H9 (cell line): ENCODE measurements at regions not wholly inside any gene's neighbourhood (a gene's known extent, or its start where the extent isn't known, plus 50 kb on each side); places are given as distances from the start of the nearest gene placed in this dataset.

Experiments used
- DNase-seq: peaks from one replicate; pipeline ENCODE4 v3.0.0-alpha.2; 2017
- H2AFZ ChIP-seq: one replicate; pipeline ENCODE4 v1.6.1; 2013; ENCODE audit warnings: mild to moderate bottlenecking, low read length, control low read depth, moderate library complexity
- H2AK5ac ChIP-seq: 2 replicates; pipeline ENCODE4 v1.6.1; 2013; ENCODE audit warnings: low read length, control low read depth, mixed read lengths; ENCODE audit not compliant: insufficient read length
- H2BK120ac ChIP-seq: one replicate; pipeline ENCODE4 v1.6.1; 2013; ENCODE audit warnings: low read depth, mild to moderate bottlenecking, low read length, control low read depth, inconsistent platforms; ENCODE audit not compliant: poor library complexity, severe bottlenecking
- H2BK12ac ChIP-seq: 2 replicates; pipeline ENCODE4 v1.6.1; 2013; ENCODE audit warnings: low read length, control low read depth, mixed read lengths, low read depth; ENCODE audit not compliant: insufficient read length
- H2BK15ac ChIP-seq: 2 replicates; pipeline ENCODE4 v1.6.1; 2013; ENCODE audit warnings: low read depth, low read length, control low read depth
- H2BK20ac ChIP-seq: one replicate; pipeline ENCODE4 v1.6.1; 2013; ENCODE audit warnings: low read depth, mild to moderate bottlenecking, low read length, control low read depth, inconsistent platforms; ENCODE audit not compliant: poor library complexity, severe bottlenecking
- H2BK5ac ChIP-seq: 2 replicates; pipeline ENCODE4 v1.6.1; 2013; ENCODE audit warnings: low read length, control low read depth, mixed read lengths; ENCODE audit not compliant: insufficient read length
- H3K14ac ChIP-seq: 2 replicates; pipeline ENCODE4 v1.6.1; 2013; ENCODE audit warnings: low read length, control low read depth; ENCODE audit not compliant: insufficient read depth
- H3K18ac ChIP-seq: 2 replicates; pipeline ENCODE4 v1.6.1; 2013; ENCODE audit warnings: low read depth, mild to moderate bottlenecking, mixed read lengths, low read length, control low read depth; ENCODE audit not compliant: insufficient read length
- H3K23ac ChIP-seq: 2 replicates; pipeline ENCODE4 v1.6.1; 2013; ENCODE audit warnings: low read length, control low read depth, mixed read lengths, low read depth; ENCODE audit not compliant: insufficient read length
- H3K23me2 ChIP-seq: 2 replicates; pipeline ENCODE4 v1.6.1; 2013; ENCODE audit warnings: low read depth, mild to moderate bottlenecking, mixed read lengths, low read length, control low read depth; ENCODE audit not compliant: insufficient read length, poor library complexity, severe bottlenecking
- H3K27ac ChIP-seq: 2 replicates; pipeline ENCODE4 v1.5.1; 2013; ENCODE audit warnings: low read length, control low read depth, mixed read lengths, low read depth; ENCODE audit not compliant: insufficient read length
- H3K27me3 ChIP-seq: 2 replicates; pipeline ENCODE4 v1.6.1; 2013; ENCODE audit warnings: low read length, control low read depth, inconsistent platforms; ENCODE audit not compliant: insufficient read depth
- H3K4ac ChIP-seq: 2 replicates; pipeline ENCODE4 v1.6.1; 2013; ENCODE audit warnings: low read depth, mild to moderate bottlenecking, control low read depth, inconsistent platforms, low read length, moderate library complexity
- H3K4me1 ChIP-seq: 2 replicates; pipeline ENCODE4 v1.6.1; 2013; ENCODE audit warnings: low read length, control low read depth, inconsistent platforms; ENCODE audit not compliant: insufficient read depth
- H3K4me2 ChIP-seq: 2 replicates; pipeline ENCODE4 v1.6.1; 2013; ENCODE audit warnings: low read length, control low read depth, mixed read lengths; ENCODE audit not compliant: insufficient read length, insufficient read depth
- H3K56ac ChIP-seq: 2 replicates; pipeline ENCODE4 v1.6.1; 2013; ENCODE audit warnings: low read depth, mild to moderate bottlenecking, mixed read lengths, low read length, control low read depth; ENCODE audit not compliant: insufficient read length
- H3K79me1 ChIP-seq: 2 replicates; pipeline ENCODE4 v1.6.1; 2013; ENCODE audit warnings: low read depth, mild to moderate bottlenecking, moderate library complexity, low read length, control low read depth, inconsistent platforms; ENCODE audit not compliant: insufficient read depth, poor library complexity, severe bottlenecking
- H3K79me2 ChIP-seq: 2 replicates; pipeline ENCODE4 v1.6.1; 2013; ENCODE audit warnings: low read length, control low read depth, inconsistent platforms; ENCODE audit not compliant: insufficient read depth
- H3K9ac ChIP-seq: 2 replicates; pipeline ENCODE4 v1.6.1; 2013; ENCODE audit warnings: low read length, control low read depth, mixed read lengths; ENCODE audit not compliant: insufficient read length; ENCODE audit errors: extremely low read depth
- H3K9me3 ChIP-seq: one replicate; pipeline ENCODE4 v1.6.1; 2013; ENCODE audit warnings: low read depth, low read length, inconsistent platforms; ENCODE audit not compliant: control insufficient read depth
- H3T11ph ChIP-seq: one replicate; pipeline ENCODE4 v1.6.1; 2013; ENCODE audit warnings: mild to moderate bottlenecking, low read length, control low read depth, inconsistent platforms
- H4K20me1 ChIP-seq: one replicate; pipeline ENCODE4 v1.6.1; 2013; ENCODE audit not compliant: control insufficient read depth, insufficient read length, insufficient read depth
- H4K5ac ChIP-seq: 2 replicates; pipeline ENCODE4 v1.6.1; 2013; ENCODE audit warnings: low read depth, mild to moderate bottlenecking, mixed read lengths, low read length, control low read depth; ENCODE audit not compliant: insufficient read length
- H4K8ac ChIP-seq: replicated peaks from 2 replicates; pipeline ENCODE4 v1.6.1; 2013; ENCODE audit warnings: low read length, control low read depth, mixed read lengths, low read depth; ENCODE audit not compliant: insufficient read length
- H4K91ac ChIP-seq: 2 replicates; pipeline ENCODE4 v1.6.1; 2013; ENCODE audit warnings: low read depth, mild to moderate bottlenecking, moderate library complexity, mixed read lengths, low read length, control low read depth; ENCODE audit not compliant: insufficient read length
- H3K27ac Mint-ChIP-seq, 3 experiments: 2 replicates in 2 of 3; 3 replicates in 1 of 3; pipeline ENCODE4 v1.8.0; 2020 to 2021; ENCODE audit warnings: mixed read lengths in 3 of 3, mild to moderate bottlenecking in 1 of 3, moderate library complexity in 1 of 3
- H3K27me3 Mint-ChIP-seq: 2 replicates; pipeline ENCODE4 v1.8.0; 2021; ENCODE audit warnings: low read depth, mild to moderate bottlenecking, moderate library complexity, mixed read lengths
- H3K36me3 Mint-ChIP-seq, 3 experiments: 2 replicates in 2 of 3; 3 replicates in 1 of 3; pipeline ENCODE4 v1.8.0; 2020 to 2021; ENCODE audit warnings: low read depth in 3 of 3, mixed read lengths in 3 of 3; ENCODE audit not compliant: insufficient read depth in 1 of 3
- H3K4me1 Mint-ChIP-seq, 2 experiments: 2 replicates each; pipeline ENCODE4 v1.8.0; 2020; ENCODE audit warnings: mixed read lengths in 2 of 2
- H3K4me3 Mint-ChIP-seq, 2 experiments: 2 replicates in 1 of 2; 3 replicates in 1 of 2; pipeline ENCODE4 v1.8.0; 2020 to 2021; ENCODE audit warnings: mild to moderate bottlenecking in 2 of 2, mixed read lengths in 2 of 2, moderate library complexity in 1 of 2
- H3K9me3 Mint-ChIP-seq, 2 experiments: 2 replicates in 1 of 2; 3 replicates in 1 of 2; pipeline ENCODE4 v1.8.0; 2020; ENCODE audit warnings: mild to moderate bottlenecking in 2 of 2, mixed read lengths in 2 of 2, moderate library complexity in 1 of 2
- WGBS: extraction: QIAGEN DNeasy Blood & Tissue Kit; methylation state at CpG from one replicate; pipeline ENCODE4 v1.1.7; 2013; ENCODE audit warnings: missing lambda C conversion rate, low lambda C conversion rate, mixed read lengths; ENCODE audit not compliant: insufficient read length; ENCODE audit errors: extremely low coverage; 5-methylcytosine and 5-hydroxymethylcytosine counted together
- TF ChIP-seq, protein P1 (sequence below): fragments of 200-600 bp; sonication (generic); conservative IDR thresholded peaks from 3 replicates; pipeline ENCODE4 v1.8.0; 2021; ENCODE audit warnings: antibody characterized with exemption, mild to moderate bottlenecking

DNA sequence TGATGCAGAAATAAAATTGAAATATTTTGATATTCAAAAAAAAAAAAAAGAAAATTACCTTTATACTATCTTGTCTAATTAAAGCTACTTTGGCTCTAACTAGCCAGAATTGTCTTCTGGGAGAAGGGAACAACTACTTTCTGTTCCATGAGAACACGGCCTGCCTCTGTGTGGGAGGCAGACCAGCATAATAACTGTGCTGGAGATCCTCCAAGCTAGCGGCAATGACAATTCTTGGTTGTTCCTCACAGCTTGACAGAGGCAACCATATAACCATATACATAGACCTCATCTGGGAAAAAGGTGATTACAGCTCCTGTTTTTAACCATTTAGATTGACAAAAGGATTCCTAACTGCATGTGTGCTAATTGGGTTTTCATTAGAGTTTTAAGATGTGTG is 95.7 kb downstream of the RBMX2 start:
- H2AFZ ChIP-seq = no peak overlapping the region
- no peak for DNase-seq
- no peak overlapping the region for H4K91ac ChIP-seq
- H2BK20ac ChIP-seq = no peak overlapping the region
- H3K4me3 Mint-ChIP-seq = no peak overlapping the region
- peaks cover 0 to 6% of the 10 kb centered on the region in 2 experiments; a peak in 2 of 4 replicates for H3K4me1 Mint-ChIP-seq
- no peak overlapping the region for H2BK5ac ChIP-seq
- H3K9me3 ChIP-seq = peaks cover 5% of the 10 kb centered on the region
- no peaks in the 10 kb centered on the region for H3K79me2 ChIP-seq
- no peak overlapping the region for H3K27ac ChIP-seq
- H4K8ac ChIP-seq = no peak overlapping the region
- no peaks in the 10 kb centered on the region for H3K4me1 ChIP-seq
- no peaks in the 10 kb centered on the region for H3K36me3 Mint-ChIP-seq
- H3K23ac ChIP-seq = no peak overlapping the region
- H3K23me2 ChIP-seq = no peaks in the 10 kb centered on the region
- peaks cover 0 to 16% of the 10 kb centered on the region in 2 experiments; a peak in 2 of 5 replicates for H3K9me3 Mint-ChIP-seq
- H3T11ph ChIP-seq = no peak overlapping the region
- H3K4ac ChIP-seq = no peak overlapping the region
- no peak overlapping the region for H2BK120ac ChIP-seq
- H2AK5ac ChIP-seq = no peak overlapping the region
- H2BK12ac ChIP-seq = no peak overlapping the region
- H3K27me3 Mint-ChIP-seq = peaks cover 5% of the 10 kb centered on the region
- H3K27ac Mint-ChIP-seq = no peak overlapping the region
- no peak overlapping the region for H3K4me2 ChIP-seq
- no peaks in the 10 kb centered on the region for H3K27me3 ChIP-seq
- no peaks in the 10 kb centered on the region for H3K79me1 ChIP-seq
- H3K56ac ChIP-seq = no peak overlapping the region
- H3K9ac ChIP-seq = no peak overlapping the region
- TF ChIP-seq, protein P1, sequence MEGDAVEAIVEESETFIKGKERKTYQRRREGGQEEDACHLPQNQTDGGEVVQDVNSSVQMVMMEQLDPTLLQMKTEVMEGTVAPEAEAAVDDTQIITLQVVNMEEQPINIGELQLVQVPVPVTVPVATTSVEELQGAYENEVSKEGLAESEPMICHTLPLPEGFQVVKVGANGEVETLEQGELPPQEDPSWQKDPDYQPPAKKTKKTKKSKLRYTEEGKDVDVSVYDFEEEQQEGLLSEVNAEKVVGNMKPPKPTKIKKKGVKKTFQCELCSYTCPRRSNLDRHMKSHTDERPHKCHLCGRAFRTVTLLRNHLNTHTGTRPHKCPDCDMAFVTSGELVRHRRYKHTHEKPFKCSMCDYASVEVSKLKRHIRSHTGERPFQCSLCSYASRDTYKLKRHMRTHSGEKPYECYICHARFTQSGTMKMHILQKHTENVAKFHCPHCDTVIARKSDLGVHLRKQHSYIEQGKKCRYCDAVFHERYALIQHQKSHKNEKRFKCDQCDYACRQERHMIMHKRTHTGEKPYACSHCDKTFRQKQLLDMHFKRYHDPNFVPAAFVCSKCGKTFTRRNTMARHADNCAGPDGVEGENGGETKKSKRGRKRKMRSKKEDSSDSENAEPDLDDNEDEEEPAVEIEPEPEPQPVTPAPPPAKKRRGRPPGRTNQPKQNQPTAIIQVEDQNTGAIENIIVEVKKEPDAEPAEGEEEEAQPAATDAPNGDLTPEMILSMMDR = no peak
- no peaks in the 10 kb centered on the region for H4K20me1 ChIP-seq
- no peak overlapping the region for H2BK15ac ChIP-seq
- H4K5ac ChIP-seq = no peak overlapping the region
- no peak overlapping the region for H3K14ac ChIP-seq
- no peak overlapping the region for H3K18ac ChIP-seq
- no CpG with 5 or more reads among the region's 2 CpGs for WGBS
